DND-41 (cell line): ENCODE measurements at regions not wholly inside any gene's neighbourhood (a gene's known extent, or its start where the extent isn't known, plus 50 kb on each side); places are given as distances from the start of the nearest gene placed in this dataset.

Source experiments
- ATAC-seq: fragments of 200-7000 bp; cut with Tn5 transposase; 3 replicates; pipeline ENCODE4 v1.9.1; 2021; ENCODE audit warnings: low read depth; ENCODE audit not compliant: insufficient read depth
- DNase-seq: peaks from one replicate; pipeline ENCODE4 v3.0.0-alpha.2; 2020
- H2AFZ ChIP-seq: 2 replicates; pipeline ENCODE4 v1.6.0; 2012; ENCODE audit warnings: low read depth, low read length
- H3K27ac ChIP-seq: 2 replicates; pipeline ENCODE4 v1.5.1; 2012; ENCODE audit warnings: low read length, inconsistent platforms
- H3K27me3 ChIP-seq: fragments of 200-600 bp; sonication (generic); 2 replicates; pipeline ENCODE4 v1.6.0; 2012; ENCODE audit warnings: low read length, mild to moderate bottlenecking, inconsistent platforms; ENCODE audit not compliant: insufficient read depth, poor library complexity
- H3K36me3 ChIP-seq: 2 replicates; pipeline ENCODE4 v1.5.1; 2012; ENCODE audit warnings: low read length, inconsistent platforms; ENCODE audit not compliant: insufficient read depth
- H3K4me1 ChIP-seq: 2 replicates; pipeline ENCODE4 v1.5.1; 2012; ENCODE audit warnings: mild to moderate bottlenecking, low read length; ENCODE audit not compliant: insufficient read depth
- H3K4me2 ChIP-seq: 2 replicates; pipeline ENCODE4 v1.6.0; 2012; ENCODE audit warnings: mild to moderate bottlenecking, moderate library complexity, low read length, inconsistent platforms; ENCODE audit not compliant: insufficient read depth
- H3K4me3 ChIP-seq, 2 experiments: fragments of 200-600 bp in 1 of 2; shearing (Covaris generic) in 1 of 2; 2 replicates each; pipeline ENCODE4 v1.5.1; 2012 to 2016; ENCODE audit warnings: inconsistent platforms in 2 of 2, low read length in 2 of 2, mild to moderate bottlenecking in 2 of 2, low read depth in 1 of 2, moderate library complexity in 1 of 2
- H3K79me2 ChIP-seq: 2 replicates; pipeline ENCODE4 v1.6.0; 2012; ENCODE audit warnings: low read length, inconsistent platforms; ENCODE audit not compliant: insufficient read depth
- H3K9ac ChIP-seq: 2 replicates; pipeline ENCODE4 v1.6.0; 2012; ENCODE audit warnings: low read depth, mild to moderate bottlenecking, inconsistent platforms, low read length, moderate library complexity
- H3K9me3 ChIP-seq: 2 replicates; pipeline ENCODE4 v1.5.1; 2012; ENCODE audit warnings: low read length, moderate library complexity, mild to moderate bottlenecking, inconsistent platforms; ENCODE audit not compliant: insufficient read depth, severe bottlenecking
- H4K20me1 ChIP-seq: 2 replicates; pipeline ENCODE4 v1.6.0; 2012; ENCODE audit warnings: low read length; ENCODE audit not compliant: insufficient read depth
- EZH2 ChIP-seq: IDR thresholded peaks from 3 replicates; pipeline ENCODE4 v1.6.1; 2012; ENCODE audit warnings: borderline replicate concordance, low read depth, mild to moderate bottlenecking, moderate library complexity, low read length, inconsistent platforms; ENCODE audit not compliant: severe bottlenecking
- TF ChIP-seq, protein P1 (sequence below): IDR thresholded peaks from 2 replicates; pipeline ENCODE4 v1.5.1; 2012; ENCODE audit warnings: borderline replicate concordance, low read length, moderate library complexity, mild to moderate bottlenecking; ENCODE audit not compliant: poor library complexity, severe bottlenecking; ENCODE audit errors: extremely low read depth

DNA sequence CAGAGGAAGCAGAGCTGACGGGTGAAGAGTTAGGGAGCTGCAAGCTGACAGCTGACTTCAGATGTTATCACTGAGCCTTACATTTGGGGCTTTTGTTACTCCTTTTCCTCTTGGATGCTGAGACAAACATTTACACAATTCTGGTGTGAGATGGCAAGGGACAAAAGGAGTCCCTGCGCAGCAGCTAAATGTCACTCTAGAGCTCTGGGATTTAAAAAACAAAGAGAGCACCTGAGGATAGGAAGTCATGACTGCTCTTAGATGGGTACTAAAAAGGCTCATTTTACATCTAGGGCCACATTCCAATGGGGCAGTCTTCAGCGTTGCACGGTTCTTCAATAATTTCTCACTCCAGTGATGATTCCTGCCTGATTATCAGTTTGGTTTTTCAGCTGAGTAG lies 204.5 kb downstream of the RAB38 start:
- H3K79me2 ChIP-seq = no peaks in the 10 kb centered on the region
- ATAC-seq = no peak

DNA sequence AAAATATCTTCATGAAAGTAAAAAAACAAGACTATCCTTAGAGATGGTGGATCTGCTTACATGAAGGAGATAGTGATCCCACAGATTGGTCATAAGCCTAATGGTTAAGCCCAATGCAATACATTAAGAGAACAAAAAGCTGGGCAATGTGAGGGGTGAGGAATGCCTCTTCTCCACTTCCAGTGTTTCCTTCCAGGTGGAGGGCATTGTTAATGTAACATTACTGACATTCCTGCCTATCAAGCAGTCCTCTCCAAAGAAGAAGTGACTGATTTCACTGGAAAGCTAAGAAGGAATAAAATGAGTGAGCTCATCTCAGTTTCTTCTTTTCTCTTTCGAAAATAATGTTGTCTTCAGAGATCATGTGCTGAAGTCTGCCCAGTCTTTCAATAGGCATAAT lies 207.8 kb downstream of the RAB38 start:
- TF ChIP-seq, protein P1, sequence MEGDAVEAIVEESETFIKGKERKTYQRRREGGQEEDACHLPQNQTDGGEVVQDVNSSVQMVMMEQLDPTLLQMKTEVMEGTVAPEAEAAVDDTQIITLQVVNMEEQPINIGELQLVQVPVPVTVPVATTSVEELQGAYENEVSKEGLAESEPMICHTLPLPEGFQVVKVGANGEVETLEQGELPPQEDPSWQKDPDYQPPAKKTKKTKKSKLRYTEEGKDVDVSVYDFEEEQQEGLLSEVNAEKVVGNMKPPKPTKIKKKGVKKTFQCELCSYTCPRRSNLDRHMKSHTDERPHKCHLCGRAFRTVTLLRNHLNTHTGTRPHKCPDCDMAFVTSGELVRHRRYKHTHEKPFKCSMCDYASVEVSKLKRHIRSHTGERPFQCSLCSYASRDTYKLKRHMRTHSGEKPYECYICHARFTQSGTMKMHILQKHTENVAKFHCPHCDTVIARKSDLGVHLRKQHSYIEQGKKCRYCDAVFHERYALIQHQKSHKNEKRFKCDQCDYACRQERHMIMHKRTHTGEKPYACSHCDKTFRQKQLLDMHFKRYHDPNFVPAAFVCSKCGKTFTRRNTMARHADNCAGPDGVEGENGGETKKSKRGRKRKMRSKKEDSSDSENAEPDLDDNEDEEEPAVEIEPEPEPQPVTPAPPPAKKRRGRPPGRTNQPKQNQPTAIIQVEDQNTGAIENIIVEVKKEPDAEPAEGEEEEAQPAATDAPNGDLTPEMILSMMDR = no peak
- no peak for TF ChIP-seq EZH2

More for the DNA sequence above, 204.5 kb downstream of the RAB38 start:
- Histone ChIP-seq H2AFZ (no peak overlapping the region), H3K4me3 (no peak overlapping the region), H3K4me2 (no peak overlapping the region), H4K20me1 (no peaks in the 10 kb centered on the region), H3K27me3 (peaks cover 14% of the 10 kb centered on the region), H3K9me3 (no peaks in the 10 kb centered on the region), H3K36me3 (no peaks in the 10 kb centered on the region), H3K9ac (no peak overlapping the region), H3K4me1 (no peaks in the 10 kb centered on the region), H3K27ac (no peak overlapping the region)
- TF ChIP-seq, protein P1 = no peak
- TF ChIP-seq EZH2 = no peak
- no peak for DNase-seq

DNA sequence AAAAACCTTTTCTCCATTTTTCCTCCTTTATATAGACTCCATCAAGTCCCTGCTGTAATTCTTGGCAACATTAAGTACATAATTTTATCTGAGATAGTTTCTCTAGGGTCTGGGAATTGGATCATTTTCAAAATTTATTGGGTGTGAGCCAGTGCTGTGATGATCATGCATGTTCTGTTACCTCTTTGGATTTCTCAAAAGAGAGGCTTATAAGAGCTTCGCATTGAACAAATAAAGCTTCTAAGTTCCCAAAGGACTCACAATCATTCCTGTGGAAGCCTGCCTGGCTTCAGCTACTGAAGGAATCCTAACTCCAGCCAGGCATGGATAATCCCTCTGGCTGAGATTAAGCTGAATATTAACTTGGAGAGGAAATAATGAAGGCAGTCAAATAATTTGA lies 208.5 kb downstream of the RAB38 start:
- no peak for DNase-seq
- Histone ChIP-seq H3K9me3 (no peaks in the 10 kb centered on the region), H3K79me2 (no peaks in the 10 kb centered on the region), H3K27me3 (peaks cover 14% of the 10 kb centered on the region), H3K27ac (no peak overlapping the region), H3K4me2 (no peak overlapping the region), H3K4me3 (no peak overlapping the region), H4K20me1 (no peaks in the 10 kb centered on the region), H2AFZ (no peak overlapping the region), H3K4me1 (no peaks in the 10 kb centered on the region), H3K36me3 (no peaks in the 10 kb centered on the region), H3K9ac (no peak overlapping the region)
- no peak for ATAC-seq
- TF ChIP-seq EZH2 = no peak
- TF ChIP-seq, protein P1 = no peak

More for the DNA sequence above, 207.8 kb downstream of the RAB38 start:
- no peak for ATAC-seq
- Histone ChIP-seq H3K9me3 (no peaks in the 10 kb centered on the region), H3K36me3 (no peaks in the 10 kb centered on the region), H3K27me3 (peaks cover 14% of the 10 kb centered on the region), H4K20me1 (no peaks in the 10 kb centered on the region), H3K4me2 (no peak overlapping the region), H2AFZ (no peak overlapping the region), H3K4me3 (no peak overlapping the region), H3K4me1 (no peaks in the 10 kb centered on the region), H3K27ac (no peak overlapping the region), H3K79me2 (no peaks in the 10 kb centered on the region), H3K9ac (no peak overlapping the region)
- no peak for DNase-seq

DNA sequence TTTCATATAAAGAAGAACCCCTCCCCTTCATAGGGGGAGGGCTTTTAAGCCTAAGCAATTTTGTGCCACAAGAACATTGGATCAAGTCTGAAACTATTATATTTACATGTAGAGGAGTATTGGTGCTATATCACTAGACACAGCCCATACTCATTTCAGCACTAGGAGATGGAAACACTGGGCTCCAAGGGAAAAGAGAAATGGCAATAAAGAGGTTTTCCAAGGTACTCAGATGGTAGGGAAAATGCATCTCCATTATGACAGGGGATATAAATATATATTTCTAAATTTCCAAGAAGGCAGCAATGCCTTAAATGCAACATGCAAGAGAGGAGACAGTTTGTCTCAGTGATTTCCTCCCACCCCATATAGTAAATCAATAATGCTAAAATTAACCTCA lies 209.0 kb downstream of the RAB38 start:
- Histone ChIP-seq H3K36me3 (no peaks in the 10 kb centered on the region), H3K27me3 (peaks cover 14% of the 10 kb centered on the region), H3K9ac (no peak overlapping the region), H2AFZ (no peak overlapping the region), H3K9me3 (no peaks in the 10 kb centered on the region), H4K20me1 (no peaks in the 10 kb centered on the region), H3K4me2 (no peak overlapping the region), H3K4me1 (no peaks in the 10 kb centered on the region), H3K27ac (no peak overlapping the region), H3K79me2 (no peaks in the 10 kb centered on the region), H3K4me3 (no peak overlapping the region)
- TF ChIP-seq, protein P1 = no peak
- no peak for TF ChIP-seq EZH2
- ATAC-seq (no peak), DNase-seq (no peak)
